ENCODE measurements at regions not wholly inside any gene's neighbourhood (a gene's known extent, or its start where the extent isn't known, plus 50 kb on each side); places are given as distances from the start of the nearest gene placed in this dataset.
A peak's percentile ranks its signal among the peaks of the same experiment; 100 is the strongest.

DNA sequence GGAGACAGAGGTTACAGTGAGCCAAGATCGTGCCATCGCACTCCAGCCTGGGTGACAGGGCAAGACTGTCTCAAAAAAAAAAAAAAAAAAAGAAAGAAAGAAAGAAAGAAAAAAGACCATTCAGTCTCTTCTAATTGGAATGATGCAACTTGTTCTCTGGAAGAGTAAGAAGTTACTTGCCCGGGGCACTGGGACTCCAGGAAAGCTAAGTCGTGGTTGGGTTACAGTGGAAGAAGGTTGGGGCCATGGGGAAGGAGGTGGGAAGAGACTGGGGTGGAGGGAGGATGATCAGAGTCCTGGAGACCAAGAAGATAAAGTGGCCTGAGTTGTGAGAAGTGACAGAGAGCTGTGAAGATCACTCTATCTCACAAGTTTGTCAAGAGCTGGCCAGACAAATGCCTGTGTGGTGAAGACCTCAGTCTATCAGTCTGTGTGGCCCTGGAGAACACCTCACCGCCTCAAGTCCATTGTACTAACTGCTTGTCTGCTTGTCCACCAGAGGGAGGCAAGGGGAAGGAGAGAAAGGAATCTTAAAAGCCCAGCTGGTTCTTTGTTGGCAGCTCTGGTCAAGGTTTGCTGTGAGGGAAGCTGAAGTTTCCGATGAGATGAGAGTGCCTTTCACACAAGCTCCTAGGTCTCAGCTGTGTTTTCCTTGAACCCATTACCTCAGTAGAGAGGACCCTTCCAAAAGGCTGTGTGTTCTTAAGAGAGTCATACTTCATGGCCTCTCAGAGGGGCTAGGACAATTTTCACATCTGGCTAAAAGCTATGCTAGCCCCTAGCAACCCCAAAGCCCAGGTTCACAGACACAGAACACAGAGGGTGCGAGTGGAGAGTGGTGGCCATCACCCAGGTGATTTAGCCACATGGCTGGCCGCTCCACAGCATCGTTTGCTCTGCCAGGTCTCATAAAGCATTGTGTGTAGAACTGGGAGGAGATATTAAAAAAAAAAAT, 72.0 kb upstream of the TMEM178A start:
- no peak overlapping the region for H3K27ac ChIP-seq (ENCODE audit: low read depth in 1 of 2, low read length in 1 of 2)
- H3K27me3 ChIP-seq (ENCODE audit: control insufficient read depth in 2 of 2, insufficient read depth in 1 of 2, low read length in 1 of 2), result no peaks in the 10 kb centered on the region
- 78% methylated on average over 9 of the region's 9 CpGs for WGBS
- no peaks in the 10 kb centered on the region for H3K4me1 ChIP-seq (ENCODE audit: control insufficient read depth in 2 of 2, insufficient read depth in 2 of 2, low read length in 2 of 2)
- no peak overlapping the region for H3K4me3 ChIP-seq (ENCODE audit: low read length in 2 of 2)
- H3K9me3 ChIP-seq (ENCODE audit: control insufficient read depth in 2 of 2, insufficient read depth in 1 of 2, low read length in 1 of 2), result no peaks in the 10 kb centered on the region
- DNase-seq (ENCODE audit: low read depth in 6 of 9, low spot score in 9 of 9), result peak in 1 of 9 donors; percentile 9
- no peaks in the 10 kb centered on the region for H3K36me3 ChIP-seq (ENCODE audit: control insufficient read depth in 2 of 2, insufficient read depth in 2 of 2, low read length in 1 of 2)

DNA sequence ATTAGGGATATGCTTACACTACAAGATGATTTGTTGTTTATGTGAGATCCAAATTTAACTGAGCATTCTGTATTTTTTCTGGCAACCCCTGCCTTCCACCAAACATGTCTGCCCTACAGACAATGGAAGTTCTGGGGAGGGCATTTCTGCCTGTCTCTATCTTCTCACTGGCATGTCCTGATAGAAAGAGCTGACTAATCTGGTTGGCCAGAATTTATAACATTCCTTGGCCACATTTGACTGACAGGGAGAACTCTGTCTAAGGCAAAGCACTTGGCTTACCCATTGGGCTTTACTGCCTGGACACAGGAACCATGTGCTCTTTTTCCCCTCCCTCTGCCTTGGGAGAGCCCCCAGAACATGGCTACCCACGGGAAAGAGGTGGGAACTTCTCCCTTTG, 70.6 kb upstream of the TMEM178A start:
- 94% methylated on average over 1 of the region's 1 CpG for WGBS
- Histone ChIP-seq H3K4me1 (ENCODE audit: control insufficient read depth in 2 of 2, insufficient read depth in 2 of 2, low read length in 2 of 2) (no peaks in the 10 kb centered on the region), H3K27me3 (ENCODE audit: control insufficient read depth in 2 of 2, insufficient read depth in 1 of 2, low read length in 1 of 2) (no peaks in the 10 kb centered on the region), H3K27ac (ENCODE audit: low read depth in 1 of 2, low read length in 1 of 2) (no peak overlapping the region), H3K36me3 (ENCODE audit: control insufficient read depth in 2 of 2, insufficient read depth in 2 of 2, low read length in 1 of 2) (no peaks in the 10 kb centered on the region), H3K9me3 (ENCODE audit: control insufficient read depth in 2 of 2, insufficient read depth in 1 of 2, low read length in 1 of 2) (no peaks in the 10 kb centered on the region), H3K4me3 (ENCODE audit: low read length in 2 of 2) (no peak overlapping the region)
- no peak for DNase-seq (ENCODE audit: low read depth in 6 of 9, low spot score in 9 of 9)

DNA sequence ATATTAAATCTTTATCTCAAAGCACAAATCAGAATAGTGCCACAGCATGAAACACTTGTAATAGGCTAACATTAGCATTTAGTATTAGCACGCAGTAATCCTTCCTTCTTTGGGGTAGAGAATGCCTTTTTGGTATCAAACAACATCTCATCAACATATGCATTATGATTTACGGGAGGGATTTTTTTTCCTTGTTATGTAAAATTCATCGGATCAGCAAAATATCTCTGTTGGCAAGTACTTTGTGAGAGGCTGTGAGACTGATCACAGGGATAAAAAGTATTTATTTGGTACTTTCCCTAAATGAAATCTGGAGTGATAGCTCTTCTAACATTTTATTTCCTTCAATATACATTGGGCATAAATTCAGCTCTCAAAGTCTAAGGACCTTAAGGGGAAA, 68.4 kb upstream of the TMEM178A start:
- no peak overlapping the region for H3K27ac ChIP-seq (ENCODE audit: low read depth in 1 of 2, low read length in 1 of 2)
- H3K9me3 ChIP-seq (ENCODE audit: control insufficient read depth in 2 of 2, insufficient read depth in 1 of 2, low read length in 1 of 2), result no peaks in the 10 kb centered on the region
- no peaks in the 10 kb centered on the region for H3K36me3 ChIP-seq (ENCODE audit: control insufficient read depth in 2 of 2, insufficient read depth in 2 of 2, low read length in 1 of 2)
- no peak for DNase-seq (ENCODE audit: low read depth in 6 of 9, low spot score in 9 of 9)
- over 99% methylated on average over 3 of the region's 3 CpGs for WGBS
- no peaks in the 10 kb centered on the region for H3K4me1 ChIP-seq (ENCODE audit: control insufficient read depth in 2 of 2, insufficient read depth in 2 of 2, low read length in 2 of 2)
- no peaks in the 10 kb centered on the region for H3K27me3 ChIP-seq (ENCODE audit: control insufficient read depth in 2 of 2, insufficient read depth in 1 of 2, low read length in 1 of 2)
- H3K4me3 ChIP-seq (ENCODE audit: low read length in 2 of 2), result no peak overlapping the region

DNA sequence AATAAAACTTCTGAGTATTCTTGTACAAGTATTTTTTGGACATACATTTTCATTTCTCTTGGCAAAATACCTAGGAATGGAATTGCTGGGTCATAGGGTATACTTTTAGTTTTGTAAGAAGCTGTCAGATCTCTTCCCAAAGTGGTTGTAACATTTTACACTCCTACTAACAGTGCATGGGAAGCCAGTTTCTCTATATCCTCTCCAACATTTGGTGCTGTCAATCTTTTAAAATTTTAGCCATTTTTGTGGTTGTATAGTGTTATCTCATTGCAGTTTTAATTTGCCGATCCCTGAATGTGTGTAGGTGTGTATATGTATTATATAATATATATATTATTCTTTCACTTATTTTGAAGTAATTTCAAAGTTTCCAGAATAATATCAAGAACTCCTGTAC, 63.1 kb upstream of the TMEM178A start:
- Histone ChIP-seq H3K4me1 (ENCODE audit: control insufficient read depth in 2 of 2, insufficient read depth in 2 of 2, low read length in 2 of 2) (no peaks in the 10 kb centered on the region), H3K4me3 (ENCODE audit: low read length in 2 of 2) (no peak overlapping the region), H3K27ac (ENCODE audit: low read depth in 1 of 2, low read length in 1 of 2) (no peak overlapping the region), H3K27me3 (ENCODE audit: control insufficient read depth in 2 of 2, insufficient read depth in 1 of 2, low read length in 1 of 2) (no peaks in the 10 kb centered on the region), H3K9me3 (ENCODE audit: control insufficient read depth in 2 of 2, insufficient read depth in 1 of 2, low read length in 1 of 2) (no peaks in the 10 kb centered on the region), H3K36me3 (ENCODE audit: control insufficient read depth in 2 of 2, insufficient read depth in 2 of 2, low read length in 1 of 2) (no peaks in the 10 kb centered on the region)
- WGBS, result 99% methylated on average over 1 of the region's 1 CpG
- DNase-seq (ENCODE audit: low read depth in 6 of 9, low spot score in 9 of 9), result no peak

DNA sequence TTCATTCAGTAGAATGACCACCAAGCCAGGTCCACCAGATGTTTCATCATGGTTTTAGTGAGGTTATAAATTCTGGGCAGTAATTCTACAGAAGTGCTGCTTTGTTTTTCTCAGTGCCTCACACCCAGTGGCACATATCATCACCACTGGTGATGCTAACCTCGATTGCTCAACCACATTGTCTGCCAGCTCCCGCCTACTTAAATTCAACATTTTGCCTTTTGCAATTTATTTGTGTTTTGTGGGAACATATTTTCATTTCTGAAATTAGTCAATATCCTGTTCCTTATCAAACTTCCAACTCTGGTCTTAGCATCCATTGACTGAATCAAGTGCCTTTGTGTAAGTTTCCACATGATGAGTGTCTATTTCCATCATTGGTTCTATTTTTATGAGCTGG, 62.3 kb upstream of the TMEM178A start:
- no peaks in the 10 kb centered on the region for H3K36me3 ChIP-seq (ENCODE audit: control insufficient read depth in 2 of 2, insufficient read depth in 2 of 2, low read length in 1 of 2)
- H3K27me3 ChIP-seq (ENCODE audit: control insufficient read depth in 2 of 2, insufficient read depth in 1 of 2, low read length in 1 of 2), result no peaks in the 10 kb centered on the region
- DNase-seq (ENCODE audit: low read depth in 6 of 9, low spot score in 9 of 9), result no peak
- WGBS, result 67% methylated on average over 2 of the region's 2 CpGs
- H3K27ac ChIP-seq (ENCODE audit: low read depth in 1 of 2, low read length in 1 of 2), result no peak overlapping the region
- no peaks in the 10 kb centered on the region for H3K9me3 ChIP-seq (ENCODE audit: control insufficient read depth in 2 of 2, insufficient read depth in 1 of 2, low read length in 1 of 2)
- no peaks in the 10 kb centered on the region for H3K4me1 ChIP-seq (ENCODE audit: control insufficient read depth in 2 of 2, insufficient read depth in 2 of 2, low read length in 2 of 2)
- no peak overlapping the region for H3K4me3 ChIP-seq (ENCODE audit: low read length in 2 of 2)

GRCh38 chr2:39604866-39605265, 60.9 kb upstream of the TMEM178A start:
- H3K36me3 ChIP-seq (ENCODE audit: control insufficient read depth in 2 of 2, insufficient read depth in 2 of 2, low read length in 1 of 2), result no peaks in the 10 kb centered on the region
- no peaks in the 10 kb centered on the region for H3K9me3 ChIP-seq (ENCODE audit: control insufficient read depth in 2 of 2, insufficient read depth in 1 of 2, low read length in 1 of 2)
- 96% methylated on average over 4 of the region's 4 CpGs for WGBS
- H3K27ac ChIP-seq (ENCODE audit: low read depth in 1 of 2, low read length in 1 of 2), result no peak overlapping the region
- DNase-seq (ENCODE audit: low read depth in 6 of 9, low spot score in 9 of 9), result no peak
- H3K4me1 ChIP-seq (ENCODE audit: control insufficient read depth in 2 of 2, insufficient read depth in 2 of 2, low read length in 2 of 2), result no peaks in the 10 kb centered on the region
- H3K27me3 ChIP-seq (ENCODE audit: control insufficient read depth in 2 of 2, insufficient read depth in 1 of 2, low read length in 1 of 2), result no peaks in the 10 kb centered on the region
- no peak overlapping the region for H3K4me3 ChIP-seq (ENCODE audit: low read length in 2 of 2)

GRCh38 chr2:39606585-39606984, 59.1 kb upstream of the TMEM178A start:
- Histone ChIP-seq H3K27ac (ENCODE audit: low read depth in 1 of 2, low read length in 1 of 2) (no peak overlapping the region), H3K4me3 (ENCODE audit: low read length in 2 of 2) (no peak overlapping the region), H3K9me3 (ENCODE audit: control insufficient read depth in 2 of 2, insufficient read depth in 1 of 2, low read length in 1 of 2) (no peaks in the 10 kb centered on the region), H3K36me3 (ENCODE audit: control insufficient read depth in 2 of 2, insufficient read depth in 2 of 2, low read length in 1 of 2) (no peaks in the 10 kb centered on the region), H3K4me1 (ENCODE audit: control insufficient read depth in 2 of 2, insufficient read depth in 2 of 2, low read length in 2 of 2) (no peaks in the 10 kb centered on the region), H3K27me3 (ENCODE audit: control insufficient read depth in 2 of 2, insufficient read depth in 1 of 2, low read length in 1 of 2) (no peaks in the 10 kb centered on the region)
- WGBS, result 90% methylated on average over 4 of the region's 4 CpGs
- no peak for DNase-seq (ENCODE audit: low read depth in 6 of 9, low spot score in 9 of 9)

- no peaks in the 10 kb centered on the region for H3K9me3 ChIP-seq (ENCODE audit: control insufficient read depth in 2 of 2, insufficient read depth in 1 of 2, low read length in 1 of 2)
- H3K27ac ChIP-seq (ENCODE audit: low read depth in 1 of 2, low read length in 1 of 2), result no peak overlapping the region
- H3K36me3 ChIP-seq (ENCODE audit: control insufficient read depth in 2 of 2, insufficient read depth in 2 of 2, low read length in 1 of 2), result no peaks in the 10 kb centered on the region
- H3K4me3 ChIP-seq (ENCODE audit: low read length in 2 of 2), result no peak overlapping the region
- no peak for DNase-seq (ENCODE audit: low read depth in 6 of 9, low spot score in 9 of 9)
- 98% methylated on average over 4 of the region's 4 CpGs for WGBS
- no peaks in the 10 kb centered on the region for H3K4me1 ChIP-seq (ENCODE audit: control insufficient read depth in 2 of 2, insufficient read depth in 2 of 2, low read length in 2 of 2)
- no peaks in the 10 kb centered on the region for H3K27me3 ChIP-seq (ENCODE audit: control insufficient read depth in 2 of 2, insufficient read depth in 1 of 2, low read length in 1 of 2)
These were observed 58.0 kb upstream of the TMEM178A start for GRCh38 chr2:39607538-39608262.

GRCh38 chr2:39608263-39608575, 57.5 kb upstream of the TMEM178A start:
- no peak for DNase-seq (ENCODE audit: low read depth in 6 of 9, low spot score in 9 of 9)

More at GRCh38 chr2:39608263-39608575, 57.5 kb upstream of the TMEM178A start:
- Histone ChIP-seq H3K27me3 (ENCODE audit: control insufficient read depth in 2 of 2, insufficient read depth in 1 of 2, low read length in 1 of 2) (no peaks in the 10 kb centered on the region), H3K27ac (ENCODE audit: low read depth in 1 of 2, low read length in 1 of 2) (no peak overlapping the region), H3K4me1 (ENCODE audit: control insufficient read depth in 2 of 2, insufficient read depth in 2 of 2, low read length in 2 of 2) (no peaks in the 10 kb centered on the region), H3K4me3 (ENCODE audit: low read length in 2 of 2) (no peak overlapping the region), H3K9me3 (ENCODE audit: control insufficient read depth in 2 of 2, insufficient read depth in 1 of 2, low read length in 1 of 2) (no peaks in the 10 kb centered on the region), H3K36me3 (ENCODE audit: control insufficient read depth in 2 of 2, insufficient read depth in 2 of 2, low read length in 1 of 2) (no peaks in the 10 kb centered on the region)
- WGBS, result 86% methylated on average over 4 of the region's 4 CpGs

Data from thymus (tissue), 11 donors.